Neuronal stem cell (in vitro differentiated cells): ENCODE measurements at regions not wholly inside any gene's neighbourhood (a gene's known extent, or its start where the extent isn't known, plus 50 kb on each side); places are given as distances from the start of the nearest gene placed in this dataset.

Experiments
- DNase-seq: peaks from one replicate; pipeline ENCODE4 v3.0.0-alpha.2; 2013; ENCODE audit warnings: low spot score
- H2AFZ ChIP-seq: one replicate; pipeline ENCODE4 v1.6.1; 2013; ENCODE audit warnings: mild to moderate bottlenecking, low read length, inconsistent platforms
- H2AK5ac ChIP-seq: 2 replicates; pipeline ENCODE4 v1.6.1; 2013; ENCODE audit warnings: low read depth, mild to moderate bottlenecking, inconsistent platforms, low read length, moderate library complexity, mixed read lengths
- H2BK120ac ChIP-seq: 2 replicates; pipeline ENCODE4 v1.6.1; 2013; ENCODE audit warnings: low read depth, mild to moderate bottlenecking, inconsistent platforms, low read length, moderate library complexity, mixed read lengths
- H2BK12ac ChIP-seq: one replicate; pipeline ENCODE4 v1.6.1; 2013; ENCODE audit warnings: low read length, inconsistent platforms
- H2BK15ac ChIP-seq: 2 replicates; pipeline ENCODE4 v1.6.1; 2013; ENCODE audit warnings: mild to moderate bottlenecking, low read length, inconsistent platforms, mixed read lengths
- H2BK5ac ChIP-seq: one replicate; pipeline ENCODE4 v1.6.1; 2013; ENCODE audit warnings: inconsistent platforms, mild to moderate bottlenecking, low read length, moderate library complexity
- H3K14ac ChIP-seq: one replicate; pipeline ENCODE4 v1.6.1; 2013; ENCODE audit warnings: low read length, inconsistent platforms
- H3K18ac ChIP-seq: 2 replicates; pipeline ENCODE4 v1.6.1; 2013; ENCODE audit warnings: low read length, inconsistent platforms
- H3K23ac ChIP-seq: 2 replicates; pipeline ENCODE4 v1.6.1; 2013; ENCODE audit warnings: low read depth, mild to moderate bottlenecking, mixed read lengths, low read length, inconsistent platforms; ENCODE audit not compliant: poor library complexity
- H3K27ac ChIP-seq: replicated peaks from 3 replicates; pipeline ENCODE4 v1.5.1; 2013; ENCODE audit warnings: low read length, inconsistent platforms
- H3K27me3 ChIP-seq, 3 experiments: 2 replicates each; pipeline ENCODE4 v1.6.1; 2013; ENCODE audit warnings: low read length in 3 of 3, mild to moderate bottlenecking in 2 of 3, inconsistent platforms in 1 of 3, low read depth in 1 of 3, mixed read lengths in 1 of 3, moderate library complexity in 1 of 3; ENCODE audit not compliant: control insufficient read depth in 3 of 3, insufficient read depth in 3 of 3
- H3K36me3 ChIP-seq, 2 donors: replicated peaks in 1 of 2; 2 replicates each; pipeline ENCODE4 v1.6.1; 2013; ENCODE audit warnings: low read length in 2 of 2; ENCODE audit not compliant: control insufficient read depth in 2 of 2, insufficient read depth in 2 of 2
- H3K4ac ChIP-seq: 2 replicates; pipeline ENCODE4 v1.6.1; 2013; ENCODE audit warnings: inconsistent platforms, mild to moderate bottlenecking, low read length, moderate library complexity
- H3K4me1 ChIP-seq, 2 donors: 1 replicate in 1 of 2; 2 replicates in 1 of 2; pipeline ENCODE4 v1.6.1; 2013; ENCODE audit warnings: low read length in 2 of 2, low read depth in 1 of 2; ENCODE audit not compliant: control insufficient read depth in 2 of 2, insufficient read depth in 1 of 2
- H3K4me2 ChIP-seq: one replicate; pipeline ENCODE4 v1.6.1; 2013; ENCODE audit warnings: mild to moderate bottlenecking, low read length, inconsistent platforms; ENCODE audit not compliant: insufficient read depth, poor library complexity, severe bottlenecking
- H3K4me3 ChIP-seq, 2 donors: 2 replicates each; pipeline ENCODE4 v1.5.1; 2013; ENCODE audit warnings: low read length in 2 of 2, mild to moderate bottlenecking in 2 of 2, inconsistent platforms in 1 of 2, moderate library complexity in 1 of 2
- H3K79me1 ChIP-seq: one replicate; pipeline ENCODE4 v1.6.1; 2013; ENCODE audit warnings: low read depth, mild to moderate bottlenecking, inconsistent platforms, low read length, moderate library complexity
- H3K9ac ChIP-seq: one replicate; pipeline ENCODE4 v1.6.1; 2013; ENCODE audit warnings: mild to moderate bottlenecking, low read depth, low read length, inconsistent platforms; ENCODE audit not compliant: poor library complexity
- H3K9me3 ChIP-seq, 2 donors: replicated peaks in 1 of 2; 2 replicates each; pipeline versions ENCODE3 to v1.6.1; 2013; ENCODE audit warnings: low read length in 2 of 2, mild to moderate bottlenecking in 2 of 2, inconsistent platforms in 1 of 2, low read depth in 1 of 2, mixed read lengths in 1 of 2, moderate library complexity in 1 of 2; ENCODE audit not compliant: control insufficient read depth in 2 of 2, insufficient read depth in 1 of 2
- H4K8ac ChIP-seq: one replicate; pipeline ENCODE4 v1.6.1; 2013; ENCODE audit warnings: low read depth, mild to moderate bottlenecking, inconsistent platforms, low read length, moderate library complexity
- H4K91ac ChIP-seq: one replicate; pipeline ENCODE4 v1.6.1; 2013; ENCODE audit warnings: low read length, low read depth, mild to moderate bottlenecking, inconsistent platforms; ENCODE audit not compliant: poor library complexity
- WGBS, 2 donors: extraction: QIAGEN DNeasy Blood & Tissue Kit; methylation state at CpG; one replicate each; pipeline ENCODE4 v1.1.7; 2013; ENCODE audit warnings: missing lambda C conversion rate in 2 of 2, mixed read lengths in 1 of 2; ENCODE audit not compliant: insufficient read length in 2 of 2, insufficient replicate concordance in 1 of 2; ENCODE audit errors: extremely low coverage in 2 of 2; 5-methylcytosine and 5-hydroxymethylcytosine counted together

- no CpG with 5 or more reads among the region's 65 CpGs for WGBS, 2 donors
- H3K27ac ChIP-seq: no peak overlapping the region
These were observed 205.8 kb upstream of the IER5L start for GRCh38 chr9:129383561-129384490.

GRCh38 chr9:129383019-129383560 lies 205.0 kb upstream of the IER5L start:
- H4K91ac ChIP-seq: no peak overlapping the region
- peaks cover 7 to 11% of the 10 kb centered on the region in 2 donors for H3K4me1 ChIP-seq
- H3K4me3 ChIP-seq: peak overlapping the region in 1 of 2 donors; percentile 76
- H3K9me3 ChIP-seq: peaks cover 0 to 3% of the 10 kb centered on the region in 2 donors
- WGBS, 2 donors: no CpG with 5 or more reads among the region's 29 CpGs
- peak overlapping the region; percentile 48 for H3K23ac ChIP-seq
- H4K8ac ChIP-seq: no peak overlapping the region
- no peaks in the 10 kb centered on the region for H3K36me3 ChIP-seq
- peak overlapping the region; percentile 68 for H2BK15ac ChIP-seq
- no peak overlapping the region for H3K4ac ChIP-seq
- no peak for DNase-seq
- peak overlapping the region; percentile 87 for H3K4me2 ChIP-seq
- peak overlapping the region; percentile 94 for H3K18ac ChIP-seq
- H3K79me1 ChIP-seq: no peaks in the 10 kb centered on the region
- H2AFZ ChIP-seq: peak overlapping the region; percentile 72
- peak overlapping the region; percentile 69 for H2BK5ac ChIP-seq
- no peak overlapping the region for H2BK120ac ChIP-seq
- peak overlapping the region; percentile 36 for H2AK5ac ChIP-seq
- peak overlapping the region; percentile 74 for H3K9ac ChIP-seq
- peaks cover 0 to 11% (median 10%) of the 10 kb centered on the region in 3 experiments for H3K27me3 ChIP-seq
- peak overlapping the region; percentile 75 for H2BK12ac ChIP-seq
- no peak overlapping the region for H3K27ac ChIP-seq
- peak overlapping the region; percentile 23 for H3K14ac ChIP-seq

More at GRCh38 chr9:129383561-129384490, 205.8 kb upstream of the IER5L start:
- Histone ChIP-seq H3K18ac (peak overlapping the region; percentile 94), H2BK5ac (peak overlapping the region; percentile 69), H3K36me3 (no peaks in the 10 kb centered on the region), H3K4me2 (peak overlapping the region; percentile 87), H3K27me3 (peaks cover 0 to 11% (median 10%) of the 10 kb centered on the region in 3 experiments), H3K79me1 (no peaks in the 10 kb centered on the region), H3K14ac (peak overlapping the region; percentile 23), H3K9me3 (peaks cover 0 to 3% of the 10 kb centered on the region in 2 donors), H3K4me3 (peak overlapping the region in 1 of 2 donors; percentile 76), H2AFZ (peak overlapping the region; percentile 72), H3K9ac (peak overlapping the region; percentile 74), H3K4ac (no peak overlapping the region), H2BK120ac (no peak overlapping the region), H4K91ac (peak overlapping the region; percentile 76), H2BK12ac (peak overlapping the region; percentile 75), H4K8ac (peak overlapping the region; percentile 53), H2BK15ac (peak overlapping the region; percentile 96), H2AK5ac (peak overlapping the region; percentile 85), H3K4me1 (peaks cover 4 to 11% of the 10 kb centered on the region in 2 donors), H3K23ac (peak overlapping the region; percentile 48)
- peak; percentile 38 for DNase-seq

GRCh38 chr9:129382281-129383018 lies 204.4 kb upstream of the IER5L start:
- no peak overlapping the region for H2BK12ac ChIP-seq
- no peaks in the 10 kb centered on the region for H3K79me1 ChIP-seq
- no peak overlapping the region for H3K4me3 ChIP-seq
- no peak overlapping the region for H3K27ac ChIP-seq
- H4K8ac ChIP-seq: no peak overlapping the region
- no peak overlapping the region for H3K4me2 ChIP-seq
- no peak overlapping the region for H2BK120ac ChIP-seq
- H3K9ac ChIP-seq: no peak overlapping the region
- no peak overlapping the region for H4K91ac ChIP-seq
- DNase-seq: no peak
- peak overlapping the region; percentile 72 for H2AFZ ChIP-seq
- H3K14ac ChIP-seq: no peak overlapping the region
- peaks cover 11 to 14% of the 10 kb centered on the region in 2 donors for H3K4me1 ChIP-seq
- H3K9me3 ChIP-seq: peaks cover 0 to 3% of the 10 kb centered on the region in 2 donors
- H3K27me3 ChIP-seq: peaks cover 0 to 11% (median 10%) of the 10 kb centered on the region in 3 experiments
- H3K36me3 ChIP-seq: no peaks in the 10 kb centered on the region
- no peak overlapping the region for H3K4ac ChIP-seq
- no peak overlapping the region for H3K23ac ChIP-seq
- no peak overlapping the region for H2BK5ac ChIP-seq
- no peak overlapping the region for H2AK5ac ChIP-seq
- H3K18ac ChIP-seq: no peak overlapping the region
- WGBS, 2 donors: no CpG with 5 or more reads among the region's 5 CpGs
- H2BK15ac ChIP-seq: peak overlapping the region; percentile 68
